ENCODE measurements at regions not wholly inside any gene's neighbourhood (a gene's known extent, or its start where the extent isn't known, plus 50 kb on each side); places are given as distances from the start of the nearest gene placed in this dataset.

GRCh38 chr12:58602179-58602578 lies 318.1 kb downstream of the LRIG3 start:
- Histone ChIP-seq H3K27ac (ENCODE audit: low read depth, low read length) (no peak overlapping the region), H3K9me3 (ENCODE audit: low read length) (no peaks in the 10 kb centered on the region), H3K27me3 (ENCODE audit: control insufficient read depth in 1 of 2, insufficient read depth in 2 of 2, low read length in 2 of 2) (no peaks in the 10 kb centered on the region), H3K9ac (ENCODE audit: low read length) (no peak overlapping the region), H3K36me3 (ENCODE audit: insufficient read depth, low read length) (no peaks in the 10 kb centered on the region), H3K4me3 (ENCODE audit: low read depth in 1 of 2, low read length in 2 of 2) (no peak overlapping the region), H3K4me1 (ENCODE audit: insufficient read depth, low read length) (no peaks in the 10 kb centered on the region)

GRCh38 chr12:58602736-58603135 lies 317.6 kb downstream of the LRIG3 start:
- Histone ChIP-seq H3K36me3 (ENCODE audit: insufficient read depth, low read length) (no peaks in the 10 kb centered on the region), H3K9ac (ENCODE audit: low read length) (no peak overlapping the region), H3K27me3 (ENCODE audit: control insufficient read depth in 1 of 2, insufficient read depth in 2 of 2, low read length in 2 of 2) (no peaks in the 10 kb centered on the region), H3K27ac (ENCODE audit: low read depth, low read length) (no peak overlapping the region), H3K9me3 (ENCODE audit: low read length) (no peaks in the 10 kb centered on the region), H3K4me3 (ENCODE audit: low read depth in 1 of 2, low read length in 2 of 2) (no peak overlapping the region), H3K4me1 (ENCODE audit: insufficient read depth, low read length) (no peaks in the 10 kb centered on the region)

- Histone ChIP-seq H3K27ac (ENCODE audit: low read depth, low read length) (no peak overlapping the region), H3K27me3 (ENCODE audit: control insufficient read depth in 1 of 2, insufficient read depth in 2 of 2, low read length in 2 of 2) (no peaks in the 10 kb centered on the region), H3K9me3 (ENCODE audit: low read length) (no peaks in the 10 kb centered on the region), H3K4me1 (ENCODE audit: insufficient read depth, low read length) (no peaks in the 10 kb centered on the region), H3K4me3 (ENCODE audit: low read depth in 1 of 2, low read length in 2 of 2) (no peak overlapping the region), H3K36me3 (ENCODE audit: insufficient read depth, low read length) (no peaks in the 10 kb centered on the region), H3K9ac (ENCODE audit: low read length) (no peak overlapping the region)
Measured at GRCh38 chr12:58607805-58608204, 312.5 kb downstream of the LRIG3 start.

DNA sequence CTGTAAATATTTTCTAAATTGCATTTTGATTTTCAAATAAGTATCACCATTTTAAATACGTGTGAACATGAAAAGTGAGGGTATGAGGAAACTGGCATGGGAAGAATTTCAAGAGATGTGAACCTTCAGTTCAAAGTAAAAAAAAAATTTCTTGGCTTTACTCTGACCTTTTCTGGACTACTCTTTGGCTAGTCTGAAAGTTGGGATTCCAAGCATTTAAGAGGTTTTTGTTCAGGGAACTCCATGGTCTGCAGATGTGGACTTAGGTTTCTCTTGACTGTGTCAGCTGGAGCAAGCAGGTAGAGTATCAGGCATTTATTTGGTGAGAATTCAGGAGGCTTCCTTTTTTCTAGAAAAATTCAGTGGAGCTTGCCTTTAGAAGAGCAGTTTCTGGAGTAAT lies 311.6 kb downstream of the LRIG3 start:
- no peak overlapping the region for H3K27ac ChIP-seq (ENCODE audit: low read depth, low read length)
- no peaks in the 10 kb centered on the region for H3K27me3 ChIP-seq (ENCODE audit: control insufficient read depth in 1 of 2, insufficient read depth in 2 of 2, low read length in 2 of 2)
- no peak overlapping the region for H3K9ac ChIP-seq (ENCODE audit: low read length)
- no peaks in the 10 kb centered on the region for H3K9me3 ChIP-seq (ENCODE audit: low read length)
- no peak overlapping the region for H3K4me3 ChIP-seq (ENCODE audit: low read depth in 1 of 2, low read length in 2 of 2)
- H3K36me3 ChIP-seq (ENCODE audit: insufficient read depth, low read length) = no peaks in the 10 kb centered on the region
- H3K4me1 ChIP-seq (ENCODE audit: insufficient read depth, low read length) = no peaks in the 10 kb centered on the region

GRCh38 chr12:58615047-58615446 lies 305.3 kb downstream of the LRIG3 start:
- Histone ChIP-seq H3K4me1 (ENCODE audit: insufficient read depth, low read length) (no peaks in the 10 kb centered on the region), H3K4me3 (ENCODE audit: low read depth in 1 of 2, low read length in 2 of 2) (no peak overlapping the region), H3K9me3 (ENCODE audit: low read length) (no peaks in the 10 kb centered on the region), H3K36me3 (ENCODE audit: insufficient read depth, low read length) (no peaks in the 10 kb centered on the region), H3K27ac (ENCODE audit: low read depth, low read length) (no peak overlapping the region), H3K27me3 (ENCODE audit: control insufficient read depth in 1 of 2, insufficient read depth in 2 of 2, low read length in 2 of 2) (no peaks in the 10 kb centered on the region), H3K9ac (ENCODE audit: low read length) (no peak overlapping the region)

DNA sequence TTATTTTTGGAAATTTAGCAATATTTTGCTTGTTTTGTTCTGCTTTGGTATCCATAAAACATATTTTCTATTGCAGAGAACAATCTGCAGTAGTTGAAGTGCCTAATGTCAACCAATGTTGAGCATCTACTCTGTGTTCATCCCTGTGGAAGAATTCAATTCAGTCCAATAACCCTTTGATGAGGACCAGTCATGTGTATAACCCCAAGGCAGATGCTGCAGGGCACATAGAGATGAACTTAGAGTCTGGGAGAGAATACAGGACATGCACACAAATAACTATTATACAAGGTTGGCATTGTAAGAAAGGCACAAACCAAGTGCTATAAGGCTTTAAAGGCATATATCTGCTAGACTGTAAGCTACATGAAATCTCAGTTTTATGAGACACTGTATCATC lies 304.7 kb downstream of the LRIG3 start:
- no peak overlapping the region for H3K9ac ChIP-seq (ENCODE audit: low read length)
- no peaks in the 10 kb centered on the region for H3K27me3 ChIP-seq (ENCODE audit: control insufficient read depth in 1 of 2, insufficient read depth in 2 of 2, low read length in 2 of 2)
- no peaks in the 10 kb centered on the region for H3K4me1 ChIP-seq (ENCODE audit: insufficient read depth, low read length)
- no peak overlapping the region for H3K4me3 ChIP-seq (ENCODE audit: low read depth in 1 of 2, low read length in 2 of 2)
- no peak overlapping the region for H3K27ac ChIP-seq (ENCODE audit: low read depth, low read length)
- H3K36me3 ChIP-seq (ENCODE audit: insufficient read depth, low read length) = no peaks in the 10 kb centered on the region
- no peaks in the 10 kb centered on the region for H3K9me3 ChIP-seq (ENCODE audit: low read length)

GRCh38 chr12:58616618-58617017 lies 303.7 kb downstream of the LRIG3 start:
- no peaks in the 10 kb centered on the region for H3K27me3 ChIP-seq (ENCODE audit: control insufficient read depth in 1 of 2, insufficient read depth in 2 of 2, low read length in 2 of 2)
- H3K36me3 ChIP-seq (ENCODE audit: insufficient read depth, low read length) = no peaks in the 10 kb centered on the region
- H3K9ac ChIP-seq (ENCODE audit: low read length) = no peak overlapping the region
- H3K9me3 ChIP-seq (ENCODE audit: low read length) = no peaks in the 10 kb centered on the region
- no peak overlapping the region for H3K27ac ChIP-seq (ENCODE audit: low read depth, low read length)
- no peaks in the 10 kb centered on the region for H3K4me1 ChIP-seq (ENCODE audit: insufficient read depth, low read length)
- no peak overlapping the region for H3K4me3 ChIP-seq (ENCODE audit: low read depth in 1 of 2, low read length in 2 of 2)

DNA sequence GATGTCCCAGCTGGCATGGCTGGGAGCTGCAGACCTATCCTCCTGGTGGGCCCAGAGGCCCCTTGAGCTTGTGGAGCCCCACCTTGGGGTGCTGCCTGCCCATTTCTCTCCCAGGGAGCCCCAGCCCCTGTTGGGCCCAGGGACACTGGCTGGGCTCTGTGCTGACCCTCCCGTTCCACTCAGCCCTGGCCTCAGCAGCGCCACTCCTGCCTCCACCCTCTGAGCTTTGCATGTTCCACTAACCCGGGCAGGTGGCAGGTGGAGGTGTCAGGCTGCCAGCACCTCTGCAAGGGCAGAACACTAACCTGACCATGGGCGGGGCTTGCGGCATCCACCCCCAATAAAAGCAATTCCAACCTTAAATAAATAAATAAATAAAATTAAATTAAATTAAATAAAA lies 299.2 kb downstream of the LRIG3 start:
- no peaks in the 10 kb centered on the region for H3K4me1 ChIP-seq (ENCODE audit: insufficient read depth, low read length)
- no peaks in the 10 kb centered on the region for H3K27me3 ChIP-seq (ENCODE audit: control insufficient read depth in 1 of 2, insufficient read depth in 2 of 2, low read length in 2 of 2)
- no peaks in the 10 kb centered on the region for H3K9me3 ChIP-seq (ENCODE audit: low read length)
- no peaks in the 10 kb centered on the region for H3K36me3 ChIP-seq (ENCODE audit: insufficient read depth, low read length)
- H3K4me3 ChIP-seq (ENCODE audit: low read depth in 1 of 2, low read length in 2 of 2) = no peak overlapping the region
- no peak overlapping the region for H3K27ac ChIP-seq (ENCODE audit: low read depth, low read length)
- H3K9ac ChIP-seq (ENCODE audit: low read length) = no peak overlapping the region

GRCh38 chr12:58629376-58629775 lies 290.9 kb downstream of the LRIG3 start:
- no peaks in the 10 kb centered on the region for H3K4me1 ChIP-seq (ENCODE audit: insufficient read depth, low read length)
- no peak overlapping the region for H3K9ac ChIP-seq (ENCODE audit: low read length)
- no peak overlapping the region for H3K4me3 ChIP-seq (ENCODE audit: low read depth in 1 of 2, low read length in 2 of 2)
- H3K36me3 ChIP-seq (ENCODE audit: insufficient read depth, low read length) = no peaks in the 10 kb centered on the region
- H3K9me3 ChIP-seq (ENCODE audit: low read length) = peaks cover 7% of the 10 kb centered on the region
- H3K27ac ChIP-seq (ENCODE audit: low read depth, low read length) = no peak overlapping the region
- no peaks in the 10 kb centered on the region for H3K27me3 ChIP-seq (ENCODE audit: control insufficient read depth in 1 of 2, insufficient read depth in 2 of 2, low read length in 2 of 2)

- no peak overlapping the region for H3K9ac ChIP-seq (ENCODE audit: low read length)
- H3K27me3 ChIP-seq (ENCODE audit: control insufficient read depth in 1 of 2, insufficient read depth in 2 of 2, low read length in 2 of 2) = no peaks in the 10 kb centered on the region
- no peak overlapping the region for H3K27ac ChIP-seq (ENCODE audit: low read depth, low read length)
- no peak overlapping the region for H3K4me3 ChIP-seq (ENCODE audit: low read depth in 1 of 2, low read length in 2 of 2)
- H3K36me3 ChIP-seq (ENCODE audit: insufficient read depth, low read length) = no peaks in the 10 kb centered on the region
- H3K9me3 ChIP-seq (ENCODE audit: low read length) = peaks cover 7% of the 10 kb centered on the region
- no peaks in the 10 kb centered on the region for H3K4me1 ChIP-seq (ENCODE audit: insufficient read depth, low read length)
Measured at GRCh38 chr12:58633479-58633878, 286.8 kb downstream of the LRIG3 start.

- H3K4me1 ChIP-seq (ENCODE audit: insufficient read depth, low read length) = peaks cover 5% of the 10 kb centered on the region
- no peak overlapping the region for H3K4me3 ChIP-seq (ENCODE audit: low read depth in 1 of 2, low read length in 2 of 2)
- H3K36me3 ChIP-seq (ENCODE audit: insufficient read depth, low read length) = no peaks in the 10 kb centered on the region
- H3K9ac ChIP-seq (ENCODE audit: low read length) = no peak overlapping the region
- no peak overlapping the region for H3K27ac ChIP-seq (ENCODE audit: low read depth, low read length)
- no peaks in the 10 kb centered on the region for H3K9me3 ChIP-seq (ENCODE audit: low read length)
- H3K27me3 ChIP-seq (ENCODE audit: control insufficient read depth in 1 of 2, insufficient read depth in 2 of 2, low read length in 2 of 2) = no peaks in the 10 kb centered on the region
Measured at GRCh38 chr12:58639318-58639934, 280.9 kb downstream of the LRIG3 start.

DNA sequence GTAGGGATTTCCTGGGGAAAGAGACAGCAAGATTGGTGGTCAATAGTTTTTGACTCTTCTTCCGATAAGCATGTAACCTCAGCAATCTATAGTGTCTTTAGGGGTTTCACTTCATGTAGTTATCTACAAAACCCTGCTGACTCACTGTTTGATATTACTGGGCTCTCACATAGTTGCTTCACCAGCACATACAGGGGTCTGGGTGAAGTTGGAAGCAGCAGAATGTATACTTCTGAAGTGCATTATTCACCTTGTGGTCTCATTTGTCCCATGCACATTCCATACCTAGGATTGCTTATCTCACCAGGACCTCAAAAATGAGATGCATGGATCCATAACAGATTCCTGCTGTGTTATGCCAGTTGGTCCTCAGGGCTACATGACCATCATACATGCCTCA lies 280.0 kb downstream of the LRIG3 start:
- Histone ChIP-seq H3K36me3 (ENCODE audit: insufficient read depth, low read length) (no peaks in the 10 kb centered on the region), H3K4me1 (ENCODE audit: insufficient read depth, low read length) (peaks cover 5% of the 10 kb centered on the region), H3K9ac (ENCODE audit: low read length) (no peak overlapping the region), H3K9me3 (ENCODE audit: low read length) (no peaks in the 10 kb centered on the region), H3K27ac (ENCODE audit: low read depth, low read length) (no peak overlapping the region), H3K4me3 (ENCODE audit: low read depth in 1 of 2, low read length in 2 of 2) (no peak overlapping the region), H3K27me3 (ENCODE audit: control insufficient read depth in 1 of 2, insufficient read depth in 2 of 2, low read length in 2 of 2) (no peaks in the 10 kb centered on the region)
